ENCODE measurements at regions not wholly inside any gene's neighbourhood (a gene's known extent, or its start where the extent isn't known, plus 50 kb on each side); places are given as distances from the start of the nearest gene placed in this dataset.

- TF ChIP-seq CTCF (IDR thresholded peaks at IDR 0.05) (no peak), POLR2A (IDR thresholded peaks at IDR 0.05) (no peak)
Observed at GRCh38 chrX:39262641-39263040, 461.4 kb downstream of the MID1IP1 start.

Data from thyroid gland (tissue), 4 donors.